Lung microvascular endothelial cell (primary cell): ENCODE measurements at regions not wholly inside any gene's neighbourhood (a gene's known extent, or its start where the extent isn't known, plus 50 kb on each side); places are given as distances from the start of the nearest gene placed in this dataset.

Experiments used
- DNase-seq, 2 donors: peaks; one replicate each; pipeline versions ENCODE4 v3.0.0 to v3.0.0-alpha.2; 2010; ENCODE audit warnings: low read depth in 2 of 2

DNA sequence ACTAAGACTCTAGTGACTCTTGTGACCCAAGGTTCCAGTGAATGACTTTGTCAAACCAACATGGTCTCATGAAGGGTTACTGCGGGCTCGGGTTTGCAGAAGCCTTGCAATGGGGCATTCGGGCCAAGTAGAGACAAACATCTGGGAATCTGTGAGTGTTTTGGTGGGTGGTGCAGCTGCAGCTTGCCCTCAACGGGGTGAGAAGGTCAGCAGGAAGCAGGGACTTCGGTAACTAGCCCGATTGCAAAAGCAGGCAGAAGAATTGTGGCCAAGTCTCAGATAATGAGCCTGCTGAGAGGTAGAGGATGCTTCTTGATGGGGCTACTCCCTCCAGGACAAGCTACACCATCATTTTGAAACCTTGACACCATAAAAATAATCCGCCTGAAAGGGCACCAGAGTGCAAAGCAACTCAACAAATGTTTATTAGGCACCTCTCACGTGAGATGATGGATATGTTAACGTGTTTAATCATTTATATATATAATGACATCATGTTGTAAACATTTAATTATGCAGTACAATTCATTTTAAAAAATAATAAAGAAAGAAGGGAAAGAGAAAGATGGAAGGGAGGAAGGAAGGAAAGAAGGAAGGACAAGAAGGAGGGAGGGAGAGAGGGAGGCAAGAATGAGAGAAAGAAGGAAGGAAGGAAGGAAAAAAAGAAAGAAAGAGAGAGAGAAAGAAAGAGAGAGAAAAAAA is 263.9 kb upstream of the IGF1R start:
- DNase-seq, result no peak

DNA sequence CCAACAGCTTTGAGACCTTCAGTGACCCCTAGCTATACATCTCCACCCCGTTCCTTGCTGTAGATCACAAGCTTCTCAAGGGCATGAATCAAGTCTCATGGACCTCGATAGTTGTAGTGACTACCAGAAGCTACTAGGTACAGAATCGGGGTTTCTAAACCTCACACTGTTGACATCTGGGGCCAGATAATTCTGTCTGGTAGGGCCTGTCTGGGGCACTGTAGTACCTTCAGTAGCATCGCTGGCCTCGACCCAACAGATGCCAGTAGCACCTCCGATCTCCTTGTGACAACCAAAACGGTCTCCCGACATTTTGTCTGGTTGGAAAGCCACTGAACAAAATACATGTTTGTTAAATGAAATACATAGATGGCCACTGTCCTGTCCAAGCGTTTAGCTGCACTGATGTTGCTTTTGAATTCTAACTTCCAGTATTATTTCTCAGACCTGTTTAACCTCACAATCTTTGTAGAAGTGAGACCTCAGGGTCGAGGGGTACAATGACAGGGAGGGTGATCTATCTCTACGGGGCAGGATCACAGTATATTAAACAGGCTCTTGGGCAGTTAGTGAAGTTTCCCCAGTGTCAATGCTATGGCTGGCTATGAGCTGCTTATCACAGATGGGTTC is 262.5 kb upstream of the IGF1R start:
- DNase-seq, result no peak

DNA sequence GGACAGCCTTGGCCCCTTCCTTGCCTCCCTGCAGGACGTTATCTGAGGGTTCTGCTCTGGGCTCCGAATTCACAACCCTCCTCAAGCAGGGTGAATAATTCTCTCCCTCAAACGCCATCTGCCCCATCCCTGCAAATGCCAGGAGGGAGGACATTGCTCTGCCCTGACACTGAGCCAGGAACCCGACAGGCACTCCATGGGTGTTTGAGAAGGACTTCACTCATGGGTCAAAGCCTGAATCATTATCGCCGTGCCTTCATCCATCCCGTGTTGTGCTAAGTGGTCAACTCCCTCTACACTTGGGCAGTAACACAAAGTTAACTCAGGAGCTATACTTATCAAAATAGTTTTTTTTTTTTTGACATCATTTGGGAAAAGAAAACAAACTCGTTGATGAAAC is 261.8 kb upstream of the IGF1R start:
- no peak for DNase-seq

DNA sequence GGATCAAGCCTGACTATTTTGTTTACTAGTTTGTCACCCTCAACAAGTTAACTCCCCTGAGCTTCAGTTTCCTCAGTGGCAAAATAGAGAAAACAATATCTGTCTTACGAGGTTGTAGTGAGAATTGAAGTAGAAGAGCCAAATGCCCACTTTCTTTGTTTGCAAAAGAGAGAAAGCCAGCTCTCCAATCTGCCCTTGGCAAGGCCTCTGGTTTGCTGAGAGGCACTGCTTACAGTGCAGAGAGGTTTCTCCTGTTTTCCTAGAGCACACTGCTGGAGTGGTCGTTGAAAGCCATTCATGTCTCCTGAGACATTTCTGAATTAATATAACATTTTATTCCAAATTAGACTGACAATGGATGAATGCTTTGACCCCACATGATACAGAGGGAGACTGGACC is 260.5 kb upstream of the IGF1R start:
- no peak for DNase-seq

DNA sequence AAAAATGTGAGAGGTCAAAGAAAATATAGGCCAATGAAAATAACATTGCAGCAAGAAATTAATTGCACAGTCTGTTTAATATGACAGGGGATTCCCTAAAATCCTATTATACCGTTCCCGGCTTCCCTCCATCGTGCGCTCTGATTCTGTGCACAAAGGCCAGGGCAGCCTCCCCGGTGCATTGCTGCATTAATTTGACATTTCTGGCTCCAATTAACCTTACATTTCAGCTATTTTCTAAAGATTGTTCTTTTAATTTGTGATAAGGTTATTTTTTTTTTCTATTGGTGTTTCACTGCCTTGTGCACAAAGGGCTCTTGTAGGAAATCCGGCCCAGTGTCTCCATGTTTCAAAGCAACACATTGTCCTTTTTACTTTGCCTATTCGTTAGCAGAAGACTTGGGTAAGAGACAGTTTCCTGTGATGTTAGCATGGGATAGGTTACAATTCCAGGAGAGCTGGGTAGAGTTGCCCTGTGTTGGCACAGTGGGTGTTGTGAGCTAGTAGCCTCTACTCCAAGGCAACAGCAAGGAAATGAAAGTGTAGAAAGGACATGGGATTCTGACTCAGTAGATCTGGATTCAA is 257.3 kb upstream of the IGF1R start:
- no peak for DNase-seq

DNA sequence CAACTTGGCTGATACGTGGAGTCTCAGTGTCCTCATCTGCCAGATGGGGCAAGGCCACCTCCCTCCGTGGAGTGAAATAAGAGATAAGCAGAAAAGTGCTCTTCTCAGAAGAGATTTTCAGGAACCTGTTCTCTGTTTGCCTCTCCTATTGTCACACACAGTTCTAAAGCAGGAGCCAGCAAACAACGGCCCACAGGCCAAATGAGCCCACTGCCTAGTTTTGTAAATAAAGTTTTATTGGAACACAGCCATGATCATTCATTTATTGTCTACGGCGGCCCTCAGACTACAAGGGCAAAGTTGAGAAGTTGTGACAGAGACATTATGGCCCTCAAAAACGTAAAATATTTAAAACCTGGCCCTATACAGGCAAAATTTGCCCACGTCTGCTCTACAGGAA is 256.8 kb upstream of the IGF1R start:
- DNase-seq, result no peak

DNA sequence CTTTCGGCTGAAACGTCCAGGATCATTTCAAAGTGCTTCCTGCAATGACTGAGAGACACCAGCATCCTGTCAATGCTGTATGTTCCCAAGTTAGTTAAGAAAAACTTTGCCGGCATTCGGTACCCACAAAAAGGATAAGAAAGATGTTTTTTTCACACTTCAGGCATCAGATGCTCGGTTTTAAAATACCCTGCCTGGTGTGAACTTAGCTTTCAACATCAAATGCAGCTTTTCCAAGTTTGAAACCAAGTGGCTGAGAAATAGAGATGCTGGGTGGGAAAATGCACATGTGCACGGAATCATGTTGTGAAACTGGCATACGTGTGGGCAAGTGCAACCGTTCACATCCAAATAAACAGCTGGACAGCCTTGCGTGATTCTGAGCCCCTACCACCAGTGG is 254.9 kb upstream of the IGF1R start:
- DNase-seq, result no peak

DNA sequence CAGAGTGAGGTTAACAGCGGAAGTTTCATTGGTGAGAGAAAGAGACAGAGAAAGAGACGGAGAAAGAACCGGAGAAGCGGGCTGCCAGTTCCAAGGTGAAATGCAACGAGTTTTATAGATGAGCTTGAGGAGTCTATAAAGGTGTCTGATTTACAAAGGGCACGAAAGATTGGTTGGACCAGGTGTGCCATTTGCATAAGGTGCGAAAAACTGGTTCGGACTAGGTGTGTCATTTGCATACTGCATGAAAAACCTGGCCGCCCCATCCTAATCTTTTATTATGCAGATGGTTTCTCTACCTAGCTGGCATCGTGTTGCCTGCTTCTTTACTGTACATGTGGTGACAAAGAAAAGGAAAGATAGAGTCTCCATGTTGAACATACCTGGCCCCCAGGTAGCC is 253.8 kb upstream of the IGF1R start:
- no peak for DNase-seq

DNA sequence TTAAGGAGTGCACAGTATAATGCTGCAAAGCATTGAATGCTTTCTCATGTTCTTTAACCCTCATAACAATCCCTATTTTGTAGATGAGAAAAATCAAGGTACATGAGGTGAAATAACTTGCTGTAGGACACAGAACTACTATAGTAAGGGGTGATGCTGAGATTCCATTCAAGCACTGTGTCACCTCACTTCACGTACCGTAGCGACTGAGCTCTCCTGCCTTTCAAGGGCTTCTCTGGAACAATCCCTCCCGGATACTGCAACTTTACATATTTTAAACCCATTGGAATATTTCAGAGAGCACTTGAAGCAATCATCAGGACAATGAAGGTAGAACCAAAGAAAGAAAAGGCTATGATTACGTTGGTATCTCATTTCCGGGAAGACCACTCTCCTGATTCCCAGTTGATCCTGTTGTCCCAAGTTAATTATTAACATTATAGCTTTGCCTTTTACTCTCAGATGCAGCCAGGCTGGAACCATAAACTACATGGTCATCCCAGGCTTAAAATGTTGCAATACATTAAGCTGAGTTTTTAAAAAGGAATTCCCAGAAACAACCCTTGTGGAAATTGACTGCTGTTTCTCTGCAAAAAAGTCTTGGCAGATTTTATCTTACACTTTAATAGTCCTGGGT is 252.2 kb upstream of the IGF1R start:
- DNase-seq, result no peak

DNA sequence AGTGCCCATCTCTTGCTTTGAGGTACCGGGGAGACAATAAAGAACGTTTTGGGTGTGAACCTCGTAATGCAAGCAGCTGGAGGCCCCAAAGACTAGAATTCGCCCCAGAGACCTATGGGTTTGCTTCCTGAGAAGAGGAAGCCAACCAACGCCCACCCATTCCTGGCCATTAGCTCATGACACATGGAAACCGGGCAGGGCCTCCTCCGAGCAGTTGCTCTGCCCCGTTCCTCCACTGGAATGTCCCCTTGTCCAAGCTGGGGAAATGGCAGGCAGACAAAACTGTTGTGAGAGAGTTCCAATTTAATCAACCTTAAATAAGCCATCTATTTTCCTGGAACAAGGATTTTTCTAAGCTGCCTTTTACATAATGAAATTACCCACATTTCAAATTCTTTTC is 250.9 kb upstream of the IGF1R start:
- no peak for DNase-seq

DNA sequence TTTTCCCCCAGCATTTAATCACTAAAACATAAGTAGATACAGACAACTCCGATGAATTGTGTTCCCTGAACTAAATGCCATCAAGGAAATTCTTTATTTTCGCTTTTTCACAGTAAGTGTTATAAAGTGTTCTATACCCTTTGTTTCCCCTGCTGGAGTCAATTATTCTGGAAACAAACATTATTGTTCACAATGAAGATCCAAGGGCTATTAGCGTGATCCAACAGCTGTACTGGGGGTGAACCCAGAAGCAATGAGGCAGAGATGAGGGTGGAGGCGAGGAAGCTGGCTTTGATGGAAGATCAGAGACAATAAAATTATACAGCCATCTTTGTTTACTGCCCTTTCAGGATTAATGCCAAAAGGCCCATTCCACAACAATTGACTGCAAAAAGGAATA is 250.3 kb upstream of the IGF1R start:
- DNase-seq, result no peak

DNA sequence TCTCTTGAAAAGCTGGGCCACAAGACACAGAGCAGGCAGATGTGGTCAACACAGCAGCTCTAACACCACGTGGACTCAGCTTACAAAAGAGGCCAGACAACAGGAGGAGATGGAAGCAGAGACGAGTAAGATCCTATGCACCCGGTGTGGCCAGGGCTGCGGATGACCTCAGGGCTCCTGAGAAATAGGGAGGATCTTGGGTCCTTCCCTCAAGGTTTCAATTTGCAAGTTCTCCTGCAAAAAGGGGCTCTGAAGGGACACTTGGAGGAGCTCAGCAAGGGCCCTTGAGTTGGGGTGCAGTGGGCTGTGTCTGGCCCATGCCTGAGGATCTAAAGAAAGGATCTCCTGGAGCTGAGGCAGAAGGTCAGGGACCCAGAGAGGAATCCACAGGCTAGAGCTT is 249.5 kb upstream of the IGF1R start:
- DNase-seq, result no peak

DNA sequence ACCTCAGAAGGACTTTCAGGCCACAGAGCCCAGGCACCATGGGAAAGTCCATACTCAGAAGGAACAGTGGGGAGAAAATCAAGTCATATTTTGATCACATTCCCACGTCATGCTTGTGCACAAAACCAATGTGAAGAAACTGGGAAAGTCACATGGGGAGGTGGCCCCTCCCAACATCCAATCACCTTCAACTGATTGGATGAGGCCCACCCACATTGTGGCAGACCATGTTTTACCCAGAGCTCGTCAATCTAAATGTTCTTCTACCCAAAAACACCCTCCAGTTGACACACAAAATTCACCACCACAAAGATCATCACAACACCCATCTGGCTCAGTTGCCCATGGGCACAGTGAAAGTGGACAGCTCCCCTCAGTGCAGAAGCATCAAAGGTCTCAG is 248.2 kb upstream of the IGF1R start:
- no peak for DNase-seq

DNA sequence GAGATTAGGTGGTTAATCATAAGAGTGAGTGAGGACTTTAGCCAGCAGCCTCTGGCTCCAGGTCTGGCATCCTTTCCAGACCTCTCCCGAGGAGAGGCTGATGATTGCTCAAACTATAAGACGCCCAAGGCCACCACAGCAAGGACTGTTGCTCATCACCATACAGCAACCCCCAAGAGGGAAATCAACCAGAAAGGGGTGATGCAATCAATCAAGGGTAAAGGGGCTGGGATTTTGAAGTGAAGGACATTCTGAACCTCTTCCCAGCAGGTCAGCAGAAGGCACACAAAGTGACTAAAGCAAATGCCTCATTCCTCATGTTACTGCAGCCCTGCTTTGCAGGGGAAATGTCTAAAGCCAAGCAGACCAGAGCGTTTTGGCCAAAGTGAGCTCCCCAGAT is 247.3 kb upstream of the IGF1R start:
- no peak for DNase-seq

DNA sequence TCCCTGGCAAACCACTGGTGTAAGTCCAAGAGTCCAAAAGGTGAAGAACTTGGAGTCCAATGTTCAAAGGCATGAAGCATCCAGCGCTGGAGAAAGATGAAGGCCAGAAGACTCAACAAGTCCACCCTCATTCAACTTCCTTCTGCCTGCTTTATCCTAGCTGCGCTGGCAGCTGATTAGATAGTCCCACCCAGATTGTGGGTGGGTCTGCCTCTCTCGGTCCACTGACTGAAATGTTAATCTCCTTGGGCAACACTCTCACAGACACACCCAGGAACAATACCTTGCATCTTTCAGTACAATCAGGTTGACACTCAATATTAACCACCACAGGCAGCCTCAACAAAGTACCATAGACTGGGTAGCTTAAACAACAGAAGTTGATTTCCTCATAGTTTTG is 245.9 kb upstream of the IGF1R start:
- no peak for DNase-seq

DNA sequence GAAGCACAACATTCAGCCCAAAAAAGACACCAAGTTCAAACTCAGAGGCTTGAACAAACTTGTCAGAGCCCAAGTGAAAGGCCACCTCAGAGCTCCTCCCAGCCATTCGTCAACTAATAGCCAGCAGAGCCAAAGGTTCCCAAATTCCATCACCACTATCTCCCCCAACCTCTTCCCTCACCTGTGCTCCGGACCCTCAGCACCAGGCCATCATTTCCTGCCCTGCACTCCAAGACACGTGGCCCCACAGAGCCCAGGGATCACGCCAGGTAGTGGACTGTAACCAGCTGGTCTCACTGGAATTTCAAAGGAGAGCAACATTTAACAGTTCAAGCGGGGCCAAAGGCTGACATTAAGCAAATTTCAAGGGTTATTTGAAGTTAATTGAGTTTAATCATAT is 245.2 kb upstream of the IGF1R start:
- DNase-seq, result no peak

DNA sequence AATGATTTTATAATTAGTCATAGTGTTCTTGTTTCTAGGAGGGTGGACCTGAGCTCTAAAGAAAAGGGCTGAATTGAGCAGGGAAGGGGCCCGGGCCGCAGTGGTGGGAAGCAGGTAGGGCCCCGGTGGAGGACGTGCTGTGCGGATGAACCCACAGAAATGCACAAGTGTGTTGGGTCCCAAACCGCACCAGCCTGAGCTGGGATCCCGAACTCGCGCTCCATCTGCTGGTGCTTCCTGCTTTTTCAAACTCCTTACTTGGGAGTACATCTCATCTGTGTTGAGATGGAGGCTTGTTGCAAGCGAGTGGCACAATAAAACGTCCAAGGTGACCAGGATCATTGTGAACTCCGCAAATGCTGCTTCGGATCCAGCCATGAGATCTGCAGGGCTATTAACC is 244.8 kb upstream of the IGF1R start:
- DNase-seq, result no peak

DNA sequence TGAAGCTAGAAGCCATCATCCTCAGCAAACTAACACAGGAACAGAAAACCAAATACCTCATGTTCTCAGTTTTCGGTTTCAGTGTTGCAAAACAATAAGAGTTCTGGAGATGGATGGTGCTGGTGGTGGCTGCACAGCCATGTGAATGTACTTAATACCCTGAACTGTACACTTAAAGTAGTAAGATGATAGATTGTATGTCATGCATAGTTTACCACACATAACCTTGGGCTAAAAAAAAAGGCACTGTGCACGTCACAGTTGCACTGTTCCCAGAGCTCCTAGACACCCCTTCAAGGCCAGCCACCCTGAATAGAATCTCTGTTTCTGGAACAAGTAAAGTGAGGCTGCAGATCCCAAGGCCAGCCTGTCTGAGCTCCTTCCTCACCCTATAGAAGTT is 243.3 kb upstream of the IGF1R start:
- DNase-seq, result no peak

DNA sequence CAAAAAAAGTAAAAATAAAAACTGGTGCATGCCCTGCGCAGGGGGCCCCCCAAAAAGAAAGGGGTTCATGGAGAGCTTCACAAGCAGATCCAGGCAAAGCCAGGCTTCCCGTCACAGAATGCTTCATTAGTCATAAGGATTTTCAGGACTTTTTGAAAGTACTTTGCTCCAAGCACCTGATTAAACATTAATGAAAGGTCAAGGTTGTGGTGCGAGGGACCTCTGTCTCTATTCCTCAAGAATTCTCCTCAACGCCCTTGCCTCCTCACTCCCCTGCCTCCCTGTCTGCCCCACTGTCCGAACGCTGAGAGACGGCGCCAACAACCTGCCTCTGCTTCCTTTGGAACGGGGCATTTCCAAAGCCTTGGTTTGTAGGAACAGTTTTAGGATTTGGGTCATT is 240.1 kb upstream of the IGF1R start:
- no peak for DNase-seq

DNA sequence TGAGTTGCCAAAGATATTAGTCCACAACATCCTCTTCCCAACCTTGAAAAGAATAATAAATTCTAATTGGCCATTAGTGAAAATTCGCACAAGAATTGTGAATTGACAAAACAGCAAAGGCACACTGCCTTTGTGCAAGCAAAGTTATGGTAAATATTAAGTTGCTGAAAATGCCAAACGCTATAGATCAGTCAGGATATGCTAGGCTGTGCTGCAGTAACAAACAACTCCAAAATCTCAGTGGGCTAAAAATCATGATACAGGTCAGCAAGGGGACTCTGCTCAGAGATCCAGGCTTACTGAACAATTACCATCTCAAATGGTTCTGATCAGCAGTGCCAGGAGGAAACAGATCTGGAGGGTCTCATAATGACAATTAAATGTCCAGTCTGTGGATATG is 238.0 kb upstream of the IGF1R start:
- no peak for DNase-seq

DNA sequence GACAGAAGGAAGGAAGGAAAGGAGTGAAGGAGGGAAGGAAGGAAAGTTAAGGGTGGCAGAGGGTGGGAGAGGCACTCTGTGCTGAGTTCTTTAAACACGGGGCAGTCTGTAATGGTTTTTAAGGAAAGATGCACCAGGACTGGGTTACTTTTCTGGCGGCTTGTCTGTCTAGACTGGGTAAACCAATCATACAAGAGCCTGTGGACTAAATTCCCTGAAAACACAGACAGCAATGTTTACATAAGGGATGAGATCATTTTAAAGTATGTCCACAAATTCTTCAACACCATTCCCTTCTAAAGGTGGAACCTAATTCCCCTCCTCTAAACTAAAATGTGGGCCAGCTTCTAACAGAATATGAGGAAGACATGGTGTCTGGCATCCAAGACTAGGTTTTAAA is 235.5 kb upstream of the IGF1R start:
- DNase-seq, result no peak

DNA sequence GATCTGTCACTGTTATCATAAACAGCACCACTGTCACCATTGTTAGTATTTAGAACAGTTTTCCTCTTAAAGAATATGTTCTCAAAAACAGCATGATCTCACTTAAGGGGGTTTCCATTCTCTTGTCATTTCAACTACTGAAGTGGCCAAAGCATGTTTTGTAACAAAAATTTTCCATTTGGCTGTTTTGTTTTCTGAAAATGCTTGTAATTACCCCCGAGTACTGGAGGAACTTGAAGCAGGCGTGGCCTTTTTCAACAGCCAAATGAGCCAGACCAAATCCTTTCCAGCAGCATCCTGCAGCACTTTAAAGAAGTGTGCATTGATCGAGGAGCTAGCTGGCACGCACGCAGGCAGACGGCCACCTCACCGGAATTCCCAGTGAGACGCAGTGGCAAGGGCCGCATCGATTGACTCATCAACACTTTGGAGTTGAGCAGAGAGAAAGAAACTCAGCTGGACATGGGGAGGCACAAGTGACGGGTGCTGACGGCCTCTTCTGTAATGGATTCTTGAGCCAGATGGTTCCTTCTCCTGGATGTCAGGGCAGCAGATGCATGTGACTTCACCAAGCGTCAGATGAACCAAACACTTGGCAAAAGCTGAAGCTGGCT is 234.3 kb upstream of the IGF1R start:
- no peak for DNase-seq
